Suppressor macrophage treated with lipopolysaccharide for 1 hour (primary cell): ENCODE measurements at regions not wholly inside any gene's neighbourhood (a gene's known extent, or its start where the extent isn't known, plus 50 kb on each side); places are given as distances from the start of the nearest gene placed in this dataset.
A peak's percentile ranks its signal among the peaks of the same experiment; 100 is the strongest.
"Not testable (repeated sequence)": the region's sequence is repeated elsewhere in the genome, so short reads cannot be mapped to it uniquely, and the experiment has no call there.

Source experiments
- DNase-seq, 3 donors: peaks; one replicate each; pipeline ENCODE4 v3.0.0-alpha.2; 2020 to 2022

GRCh38 chr11:45403521-45403920 lies 117.4 kb upstream of the SYT13 start:
- DNase-seq, result peak in 2 of 3 donors; percentile 19 to 23

GRCh38 chr11:45402049-45402630 lies 116.0 kb upstream of the SYT13 start:
- no peak for DNase-seq

- DNase-seq, result no peak
Measured at GRCh38 chr11:45400591-45400990, 114.5 kb upstream of the SYT13 start.

GRCh38 chr11:45399166-45399565 lies 113.0 kb upstream of the SYT13 start:
- DNase-seq, result no peak

GRCh38 chr11:45398325-45398724 lies 112.2 kb upstream of the SYT13 start:
- no peak for DNase-seq

- no peak for DNase-seq
Measured at GRCh38 chr11:45396394-45396793, 110.3 kb upstream of the SYT13 start.

- DNase-seq, result no peak
Measured at GRCh38 chr11:45395947-45396346, 109.8 kb upstream of the SYT13 start.

- DNase-seq, result no peak
Measured at GRCh38 chr11:45395421-45395820, 109.3 kb upstream of the SYT13 start.

GRCh38 chr11:45394294-45395085 lies 108.3 kb upstream of the SYT13 start:
- no peak for DNase-seq

- DNase-seq, result no peak
Measured at GRCh38 chr11:45393826-45394225, 107.7 kb upstream of the SYT13 start.

- DNase-seq, result no peak
Measured at GRCh38 chr11:45393334-45393733, 107.2 kb upstream of the SYT13 start.

GRCh38 chr11:45392591-45393091 lies 106.5 kb upstream of the SYT13 start:
- no peak for DNase-seq

GRCh38 chr11:45392154-45392553 lies 106.0 kb upstream of the SYT13 start:
- no peak for DNase-seq

GRCh38 chr11:45391168-45391850 lies 105.2 kb upstream of the SYT13 start:
- no peak for DNase-seq

- no peak for DNase-seq
Measured at GRCh38 chr11:45390407-45390806, 104.3 kb upstream of the SYT13 start.

- no peak for DNase-seq
Measured at GRCh38 chr11:45388472-45388871, 102.3 kb upstream of the SYT13 start.

GRCh38 chr11:45387885-45388284 lies 101.7 kb upstream of the SYT13 start:
- DNase-seq, result not testable (repeated sequence)

- no peak for DNase-seq
Measured at GRCh38 chr11:45386972-45387371, 100.8 kb upstream of the SYT13 start.

- DNase-seq, result no peak
Measured at GRCh38 chr11:45385844-45386243, 99.7 kb upstream of the SYT13 start.

GRCh38 chr11:45385423-45385822 lies 99.3 kb upstream of the SYT13 start:
- no peak for DNase-seq

GRCh38 chr11:45384711-45385241 lies 98.6 kb upstream of the SYT13 start:
- DNase-seq, result no peak

- DNase-seq, result no peak
Measured at GRCh38 chr11:45384016-45384415, 97.9 kb upstream of the SYT13 start.

- DNase-seq, result peak in 2 of 3 donors; percentile 28 to 35
Measured at GRCh38 chr11:45383224-45383623, 97.1 kb upstream of the SYT13 start.
